Head of caudate nucleus (tissue), 42 donors: ENCODE measurements at regions not wholly inside any gene's neighbourhood (a gene's known extent, or its start where the extent isn't known, plus 50 kb on each side); places are given as distances from the start of the nearest gene placed in this dataset.

Experiments used
- DNase-seq, 42 donors: peaks; one replicate each; pipeline versions ENCODE4 v3.0.0 to v3.0.0-alpha.2; 2020 to 2021; ENCODE audit warnings: mixed read lengths in 7 of 42
- intact Hi-C: fragments of 100-400 bp; cut with DNase I; formaldehyde crosslinking; loops from one replicate; pipeline ENCODE4 v1.15.0; 2022

DNA sequence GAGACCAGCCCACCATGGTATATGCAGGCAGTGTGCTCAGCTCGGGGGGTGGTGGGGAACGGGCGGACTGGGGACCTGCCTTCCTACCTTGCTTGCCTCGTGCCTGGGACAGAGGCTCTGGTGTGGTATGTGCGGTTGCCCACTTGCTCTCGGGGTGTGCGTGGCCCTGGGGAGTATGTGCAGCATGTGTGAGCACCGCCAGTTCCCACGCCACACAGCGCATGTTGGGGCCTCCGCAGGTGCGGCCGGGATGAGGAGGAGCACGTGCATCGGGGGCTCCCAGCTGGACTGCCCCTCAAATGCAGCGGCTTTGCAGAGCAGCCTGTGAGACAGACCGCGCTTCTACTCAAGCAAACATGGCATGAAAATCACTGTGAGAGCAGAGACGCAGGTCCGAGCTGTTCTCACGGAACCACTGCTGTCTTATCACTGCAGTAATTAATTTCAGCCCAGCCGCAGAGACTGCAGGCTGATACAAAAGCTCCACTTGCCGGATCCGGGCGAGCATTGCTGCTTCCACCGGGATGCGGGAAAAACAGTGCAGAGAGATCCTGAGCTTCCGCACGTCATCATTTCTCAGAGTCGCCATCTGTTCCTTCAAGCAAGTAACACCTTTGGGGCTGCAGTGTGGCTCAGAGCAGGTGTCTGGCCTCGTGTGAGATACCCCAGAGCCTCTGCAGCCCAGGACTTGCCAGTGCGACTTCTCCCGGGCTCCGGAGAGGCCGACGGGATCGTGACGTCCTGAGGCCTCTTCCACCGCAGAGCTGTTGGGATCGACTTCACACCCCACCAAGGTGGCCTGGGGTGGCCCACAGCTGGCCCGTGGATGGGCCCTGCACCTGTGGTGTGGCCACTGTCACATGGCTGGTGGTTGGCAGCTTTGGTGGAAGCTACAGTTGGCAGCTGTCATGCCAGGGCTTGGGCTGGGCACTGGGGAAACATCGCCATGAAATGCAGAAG is 92.6 kb upstream of the ACTRT2 start:
- DNase-seq, result no peak
- intact Hi-C loops, result no loop called here

DNA sequence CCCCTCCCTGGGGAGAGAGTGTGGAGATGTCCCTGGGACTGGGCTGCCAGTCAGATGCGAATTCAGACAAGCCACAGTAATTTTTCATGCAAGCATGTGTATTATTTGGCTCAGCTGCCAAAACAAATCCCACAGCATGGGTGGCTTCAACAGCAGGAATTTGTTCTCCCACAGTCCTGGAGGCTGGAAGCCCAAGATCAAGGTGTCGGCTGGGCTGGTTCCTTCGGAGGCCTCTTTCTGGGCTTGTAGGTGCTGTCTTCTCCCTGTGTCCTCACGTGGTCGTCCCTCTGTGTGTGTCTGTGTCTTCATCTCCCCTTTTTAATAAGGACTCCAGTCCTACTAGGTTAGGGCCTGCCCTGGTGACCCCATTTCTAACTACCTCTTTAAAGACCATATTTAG is 91.9 kb upstream of the ACTRT2 start:
- DNase-seq, result no peak
- intact Hi-C loops, result no loop called here

DNA sequence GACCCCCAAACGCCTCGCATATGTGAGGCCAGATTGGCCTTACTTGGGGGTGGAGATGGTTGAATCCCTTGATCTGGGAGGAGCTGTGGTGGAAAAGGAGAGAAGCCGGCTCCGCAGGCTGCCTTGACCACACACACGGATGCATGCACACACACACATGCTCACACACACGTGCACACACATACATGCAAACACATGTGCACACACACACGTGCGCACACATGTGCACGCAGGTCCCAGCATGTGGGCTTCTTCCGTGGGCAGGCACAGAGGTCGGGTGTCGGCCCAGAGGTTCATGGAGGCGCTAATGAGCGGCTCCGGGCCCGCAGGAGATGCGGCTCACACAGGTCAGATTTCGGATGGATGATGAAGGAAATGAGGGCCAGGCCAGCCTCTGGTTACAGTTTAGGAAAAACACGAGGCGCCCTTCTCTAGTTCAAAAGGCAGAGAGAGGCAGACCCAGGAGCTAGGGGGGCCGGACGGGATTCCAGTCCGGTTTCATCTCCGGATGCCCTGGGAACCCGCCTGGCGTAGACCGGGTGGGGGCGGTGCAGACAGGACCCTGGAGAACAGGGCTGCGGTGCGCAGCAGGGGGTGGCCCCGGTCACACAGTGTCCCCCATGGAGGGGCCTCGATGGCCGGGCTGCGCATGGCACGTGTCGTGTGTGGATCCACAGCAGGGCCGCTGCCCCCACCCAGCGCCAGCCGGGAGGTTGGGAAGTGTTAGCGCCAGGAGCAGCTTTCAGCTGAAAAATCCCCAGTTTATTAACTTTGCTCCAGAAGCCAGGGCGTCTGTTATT is 91.1 kb upstream of the ACTRT2 start:
- DNase-seq, result no peak
- intact Hi-C loops, result no loop called here

DNA sequence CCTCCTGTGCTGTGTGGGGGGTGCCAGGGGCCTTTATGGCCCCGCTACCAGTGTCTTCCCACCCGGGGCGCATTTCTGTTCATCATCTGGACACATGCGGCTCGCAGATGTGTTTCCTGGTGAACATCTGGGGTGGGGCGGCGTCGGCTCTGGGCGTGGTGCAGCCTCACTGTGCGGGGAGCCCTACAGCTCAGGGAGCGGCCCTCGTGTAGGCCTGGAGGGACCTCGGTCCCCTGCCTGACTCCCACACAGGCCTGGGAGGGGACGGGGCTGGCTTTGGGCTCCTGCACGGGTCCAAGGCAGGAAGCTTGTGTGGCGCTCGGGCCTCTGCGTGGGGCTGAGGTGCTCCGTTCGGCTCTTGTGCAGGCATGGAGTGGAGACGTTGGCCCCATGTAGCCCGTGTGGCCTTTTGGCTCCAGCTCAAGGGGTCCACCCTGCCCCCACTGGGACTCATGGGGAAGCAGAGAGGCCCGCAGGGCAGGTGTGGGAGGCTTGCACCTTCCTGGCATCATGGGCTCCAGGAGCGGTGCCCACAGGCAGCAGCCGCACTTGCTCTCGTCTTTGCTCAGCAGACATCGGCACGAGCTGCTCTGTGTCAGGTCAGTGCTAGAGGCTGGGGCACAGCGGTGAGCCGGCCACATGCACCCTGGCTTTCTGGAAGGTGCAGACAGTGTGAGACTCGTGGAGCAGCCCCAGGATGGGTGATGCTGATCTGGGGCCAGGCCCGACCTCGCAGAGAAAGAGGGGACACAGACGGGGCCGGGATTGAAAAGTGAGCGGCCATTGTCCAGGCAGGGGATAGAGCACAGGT is 90.1 kb upstream of the ACTRT2 start:
- intact Hi-C loops, result no loop called here
- no peak for DNase-seq

DNA sequence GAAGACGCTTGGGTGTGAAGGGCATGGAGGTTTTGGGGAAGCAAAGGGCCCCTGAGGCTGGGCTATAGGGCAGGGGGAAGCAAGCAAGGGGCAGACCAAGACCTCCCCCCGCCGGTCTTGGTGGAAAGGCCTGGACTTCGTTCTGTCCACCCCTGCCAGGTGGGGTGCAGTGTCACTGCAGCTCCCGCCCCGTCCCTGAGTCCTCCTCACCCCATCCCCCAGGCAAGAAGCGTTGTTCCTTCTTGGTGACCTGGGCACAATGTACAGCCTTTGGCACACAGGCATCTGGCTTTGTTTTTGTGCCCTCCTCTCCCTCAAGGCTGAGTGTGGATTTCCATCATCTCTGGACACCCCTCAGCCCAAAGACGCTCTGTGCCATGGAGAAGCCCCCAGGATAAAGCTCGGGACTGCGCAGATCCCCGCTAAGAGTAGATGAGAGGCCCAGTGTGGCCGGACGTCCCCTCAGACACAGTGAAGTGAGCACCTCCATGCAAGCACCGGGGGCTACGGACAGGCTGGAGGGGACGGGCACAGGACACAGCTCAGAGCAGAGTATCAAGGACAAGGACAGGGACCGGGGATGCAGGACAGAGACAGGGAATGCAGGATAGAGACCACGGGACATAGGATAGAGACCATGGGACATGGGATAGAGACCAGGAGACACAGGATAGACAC is 89.4 kb upstream of the ACTRT2 start:
- intact Hi-C loops, result no loop called here
- no peak for DNase-seq

DNA sequence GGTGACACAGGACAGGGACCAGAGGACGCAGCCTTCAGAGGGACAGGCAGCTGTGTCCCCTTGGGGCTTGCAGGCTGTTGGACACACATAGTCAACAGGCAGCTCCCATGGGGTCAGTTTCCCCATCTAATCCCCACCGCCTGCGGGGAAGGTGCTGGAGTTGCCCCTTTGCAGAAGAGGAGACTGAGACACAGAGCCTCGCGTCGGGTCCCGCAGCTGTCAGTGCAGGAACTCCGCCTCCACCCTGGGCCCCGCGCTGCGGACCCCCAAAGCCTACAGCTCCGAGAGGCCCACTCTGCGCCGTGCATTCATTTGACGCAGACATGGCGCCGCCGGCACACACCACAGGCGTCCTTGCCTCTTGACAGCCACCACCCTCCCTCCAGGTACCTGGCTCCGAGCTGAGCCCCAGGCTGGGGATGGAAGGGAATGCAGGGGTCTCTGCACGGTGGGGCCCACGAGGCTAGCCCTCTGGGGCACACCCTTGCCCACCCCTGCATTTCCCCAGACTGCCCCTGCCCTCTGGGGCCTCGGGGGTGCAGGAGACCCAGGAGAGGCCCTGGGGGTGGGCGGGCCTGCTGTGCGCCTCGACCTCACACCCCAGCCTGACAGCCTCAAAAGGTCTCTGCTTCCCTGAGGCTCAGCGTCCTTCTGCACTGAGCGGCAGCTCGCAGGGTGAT is 88.5 kb upstream of the ACTRT2 start:
- intact Hi-C loops, result no loop called here
- DNase-seq, result no peak

DNA sequence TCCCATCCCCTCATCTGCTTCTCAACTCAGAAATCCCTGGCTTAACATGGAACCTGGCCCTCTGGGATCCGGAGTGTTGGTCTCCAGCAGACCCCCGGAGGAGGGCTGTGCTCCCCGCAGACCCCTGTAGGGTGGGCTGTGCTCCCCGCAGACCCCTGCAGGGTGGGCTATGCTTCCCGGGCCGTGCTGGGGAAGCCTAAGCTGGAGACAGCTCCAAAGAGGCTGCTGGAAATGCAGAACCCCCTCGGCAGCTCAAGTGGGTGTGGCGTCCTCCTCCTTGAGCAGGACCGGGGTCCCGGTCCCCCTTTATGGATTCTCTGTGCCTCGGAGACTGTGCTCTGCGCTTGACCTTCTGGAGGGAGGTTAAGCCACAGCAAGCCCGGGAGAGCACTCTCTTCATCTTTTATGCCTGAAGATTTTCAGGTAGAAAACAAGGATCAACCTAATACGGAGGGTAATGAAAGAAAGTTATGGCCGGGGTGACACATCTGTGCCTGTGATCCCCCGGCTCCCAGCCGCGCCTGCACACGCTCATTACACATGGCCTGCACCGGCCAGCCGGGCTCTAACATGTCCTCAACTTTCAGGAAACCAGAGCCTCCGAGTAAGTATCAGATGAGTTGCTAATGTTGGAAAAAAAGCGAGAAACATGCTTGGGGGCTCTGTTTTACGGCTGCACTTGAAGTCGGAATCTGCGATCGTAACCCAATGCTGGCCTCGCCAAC is 87.7 kb upstream of the ACTRT2 start:
- no peak for DNase-seq
- intact Hi-C loops, result no loop called here

DNA sequence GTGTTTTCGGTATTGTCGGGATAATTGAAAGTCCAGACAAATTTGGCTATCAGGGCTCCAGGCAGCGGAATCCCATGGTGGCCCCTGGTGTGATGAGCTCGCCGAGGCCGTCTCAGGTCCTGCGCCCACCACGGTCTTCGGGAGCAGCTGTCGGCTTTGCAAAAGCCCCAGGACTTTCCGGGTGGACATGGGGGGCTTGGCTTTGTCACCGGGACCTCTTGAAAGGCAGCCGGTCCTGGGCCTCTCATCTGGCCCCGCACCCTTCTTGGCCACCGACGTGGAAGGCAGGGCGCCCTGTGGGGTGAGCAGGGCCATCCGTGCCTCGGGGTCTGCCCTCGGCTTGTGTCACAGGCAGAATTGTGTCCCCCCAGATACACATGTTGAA is 87.1 kb upstream of the ACTRT2 start:
- intact Hi-C loops, result no loop called here
- DNase-seq, result no peak

DNA sequence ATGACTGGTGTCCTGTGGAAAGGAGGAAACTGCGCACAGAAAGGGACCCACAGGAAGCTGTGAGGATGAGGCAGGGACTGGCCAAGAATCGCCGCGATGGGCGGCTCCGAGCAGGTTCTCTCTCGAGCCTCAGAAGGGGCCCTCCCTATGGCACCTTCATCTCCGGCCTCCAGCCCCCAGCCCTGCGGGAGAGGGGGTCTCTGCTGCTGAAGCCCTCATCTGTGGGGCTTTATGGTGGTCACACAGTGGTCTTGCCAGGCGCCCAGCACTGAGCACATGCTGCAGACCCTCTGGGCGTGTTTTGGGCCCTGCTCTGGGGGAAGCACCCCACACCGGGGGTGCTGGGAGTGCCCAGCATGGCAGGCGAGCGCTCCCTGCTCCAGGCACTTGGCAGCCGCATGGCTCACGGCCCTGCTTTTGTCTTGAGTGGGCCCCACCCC is 86.6 kb upstream of the ACTRT2 start:
- DNase-seq, result no peak
- intact Hi-C loops, result no loop called here

DNA sequence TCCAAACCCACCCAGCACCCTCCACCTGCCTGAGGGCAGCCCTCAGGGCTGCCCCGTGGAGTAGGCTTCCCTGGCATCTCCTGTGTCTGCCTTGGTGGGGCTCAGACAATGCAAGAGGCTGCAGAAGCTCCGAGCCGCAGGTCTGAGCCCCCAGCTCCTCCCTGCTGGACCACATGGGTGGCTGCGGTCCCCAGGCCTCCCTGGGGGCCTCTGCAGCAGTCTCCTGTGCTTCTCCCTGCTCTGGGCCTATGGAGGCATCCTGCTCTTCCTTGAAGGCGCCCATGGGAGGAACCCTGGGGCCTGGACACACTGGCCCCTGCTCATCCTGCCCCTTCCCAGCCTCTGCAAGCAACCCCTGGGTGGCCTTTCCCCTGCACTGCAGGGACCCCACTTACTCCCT is 86.1 kb upstream of the ACTRT2 start:
- DNase-seq, result no peak
- intact Hi-C loops, result no loop called here

DNA sequence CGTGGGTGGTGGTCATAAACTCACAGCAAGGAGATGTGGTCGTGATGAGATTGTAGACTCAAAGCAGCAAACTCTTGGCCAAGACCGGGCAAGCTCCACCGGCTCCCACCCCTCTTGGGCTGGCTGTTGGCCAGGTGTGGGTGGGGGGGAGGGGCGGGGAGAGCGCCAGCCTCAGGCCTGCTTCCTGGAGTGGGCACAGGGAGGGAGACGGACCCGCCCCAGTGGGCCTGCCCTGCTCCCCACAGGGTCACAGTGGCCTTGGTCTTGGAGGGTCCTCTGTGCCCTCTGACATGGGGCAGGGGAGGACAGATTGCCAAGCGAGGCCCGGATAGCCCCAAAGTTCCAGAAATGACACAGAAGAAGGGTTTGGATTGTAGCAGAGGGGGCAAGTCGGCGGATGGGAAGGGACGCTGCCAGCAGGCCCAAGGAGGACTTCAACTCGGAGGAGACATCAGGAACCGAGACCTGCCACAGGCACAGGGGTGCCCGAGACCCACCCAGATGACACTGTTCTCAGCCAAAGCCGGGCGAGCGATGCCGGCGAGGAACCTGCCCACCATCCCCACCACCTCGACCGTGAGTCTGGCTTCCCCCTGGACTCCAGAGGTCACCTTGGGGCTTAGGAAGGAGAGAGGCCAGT is 85.4 kb upstream of the ACTRT2 start:
- intact Hi-C loops, result no loop called here
- no peak for DNase-seq

DNA sequence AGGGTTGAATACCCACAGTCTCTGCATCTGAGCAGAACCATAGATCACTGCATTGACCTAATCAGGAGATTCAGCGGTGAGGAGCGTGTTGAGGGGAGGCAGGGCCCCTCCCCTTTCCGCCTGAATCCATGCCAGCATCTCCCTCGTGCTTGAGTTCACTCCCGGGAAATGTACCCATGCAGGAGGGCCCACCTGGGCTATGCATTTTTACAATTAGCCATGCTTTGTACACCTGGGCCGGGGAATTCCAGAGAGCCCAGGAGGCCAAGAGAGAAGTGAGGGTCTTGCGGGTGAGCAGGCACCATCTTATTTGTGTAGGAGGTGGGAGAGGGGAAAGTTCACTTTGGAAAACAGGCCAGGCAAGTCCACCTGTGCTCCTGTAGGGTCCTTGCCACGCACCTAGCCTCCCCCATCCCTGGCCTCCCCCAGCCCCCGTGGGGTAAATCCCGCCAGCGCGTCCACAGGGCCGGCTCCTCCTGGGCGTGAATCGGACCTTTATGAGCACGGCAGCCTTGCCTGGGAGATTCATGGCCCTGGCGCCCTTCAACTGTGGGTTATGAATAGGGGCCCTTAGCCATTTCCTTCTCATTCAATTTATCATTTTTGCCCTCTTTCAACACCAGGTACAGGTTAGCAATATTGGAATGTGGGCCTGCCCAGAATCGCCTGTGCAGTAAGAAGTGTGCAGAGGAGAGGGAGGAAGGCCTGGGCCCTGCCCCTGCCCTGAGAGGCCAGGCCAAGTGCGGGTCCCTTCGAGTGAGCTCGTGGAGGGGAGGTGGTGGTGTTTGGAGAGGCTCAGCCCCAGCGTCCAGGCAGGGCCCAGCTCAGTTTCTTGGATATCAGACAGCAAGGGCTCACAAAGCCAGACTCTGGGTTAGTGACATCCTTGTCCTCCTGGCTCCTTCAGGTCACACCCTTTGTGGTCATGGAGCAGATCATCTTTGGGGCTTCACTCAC is 84.4 kb upstream of the ACTRT2 start:
- DNase-seq, result no peak

DNA sequence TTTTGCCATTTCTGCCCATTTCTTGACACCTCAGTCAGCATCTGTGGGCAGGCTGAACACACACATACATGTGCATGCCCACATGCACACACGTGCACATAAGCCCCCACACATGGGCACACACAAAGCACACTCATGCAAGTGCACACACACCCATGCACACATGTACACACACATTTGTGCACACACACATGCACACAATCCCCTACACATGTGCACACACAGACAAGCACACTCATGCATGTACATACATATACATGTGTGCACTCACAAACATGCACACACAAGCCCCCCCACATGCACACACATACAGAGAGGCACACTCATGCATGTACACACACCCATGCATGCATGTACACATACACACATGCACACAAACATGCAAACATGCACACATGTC is 83.5 kb upstream of the ACTRT2 start:
- intact Hi-C loops, result no loop called here

More for the DNA sequence above, 84.4 kb upstream of the ACTRT2 start:
- intact Hi-C loops, result no loop called here

DNA sequence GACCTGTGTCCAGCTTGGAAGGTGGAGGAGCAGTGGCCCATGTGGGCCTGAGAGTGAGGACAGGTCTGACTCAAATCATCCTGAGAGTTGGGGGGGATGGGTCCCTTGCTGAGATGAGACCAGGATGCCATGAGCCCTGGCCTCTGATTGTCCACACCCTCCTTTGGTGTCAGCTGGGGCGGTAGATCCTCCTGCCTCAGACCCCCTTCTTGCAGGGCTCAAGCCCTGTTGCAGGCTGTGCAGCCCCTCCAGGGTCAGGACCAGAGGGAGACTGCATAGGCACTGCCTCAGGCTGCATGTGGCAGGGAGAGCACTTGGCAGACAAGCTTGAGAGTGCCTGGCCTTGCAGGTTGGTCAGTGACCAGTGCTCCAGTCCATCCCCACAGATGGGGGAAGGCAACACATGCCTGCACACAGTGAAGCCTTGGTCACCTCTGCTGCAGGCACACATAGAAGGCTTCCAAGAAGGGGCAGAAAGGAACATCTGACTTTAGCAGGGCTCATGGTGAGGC is 82.2 kb upstream of the ACTRT2 start:
- intact Hi-C loops, result no loop called here

More for the DNA sequence above, 83.5 kb upstream of the ACTRT2 start:
- DNase-seq, result no peak

DNA sequence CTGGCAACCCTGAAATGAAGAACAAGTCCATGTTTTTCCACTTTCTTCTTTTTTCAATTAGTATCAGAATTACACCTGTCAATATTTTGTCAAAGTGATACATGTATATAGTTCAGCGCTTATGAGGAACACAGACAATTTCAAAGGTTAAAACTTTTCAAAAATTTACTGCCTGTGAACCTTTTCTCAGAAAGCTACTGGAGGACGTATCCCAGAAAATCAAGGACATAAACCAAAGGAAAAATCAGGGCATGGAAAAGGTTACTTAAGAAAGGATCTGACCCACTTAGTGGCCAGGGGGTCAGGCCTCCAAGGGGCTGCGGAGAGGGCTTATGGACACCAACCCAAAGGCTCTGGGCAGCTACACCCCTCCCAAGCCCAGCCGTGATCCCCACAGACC is 81.1 kb upstream of the ACTRT2 start:
- intact Hi-C loops, result no loop called here
- DNase-seq, result no peak

More for the DNA sequence above, 82.2 kb upstream of the ACTRT2 start:
- no peak for DNase-seq

DNA sequence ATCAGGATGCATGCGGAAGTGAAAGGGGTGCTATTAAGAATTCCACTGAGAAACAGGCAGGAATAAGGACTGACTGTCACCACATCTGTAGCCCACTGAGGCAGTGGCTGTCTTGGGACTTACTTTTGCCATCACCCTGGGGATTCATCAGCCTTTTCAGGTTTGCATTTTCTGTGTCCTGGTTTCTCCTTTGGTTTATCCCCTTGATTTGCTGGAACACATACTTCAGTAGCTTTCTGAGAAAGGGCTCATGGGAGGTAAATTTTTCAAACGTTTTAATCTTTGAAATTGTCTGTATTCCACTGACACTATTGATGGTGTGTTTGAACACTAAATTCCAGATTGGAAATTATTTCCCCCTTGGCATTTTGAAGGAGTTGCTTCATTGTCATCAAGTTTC is 80.2 kb upstream of the ACTRT2 start:
- intact Hi-C loops, result no loop called here
- DNase-seq, result no peak
